GM19468 (cell line): ENCODE measurements at regions not wholly inside any gene's neighbourhood (a gene's known extent, or its start where the extent isn't known, plus 50 kb on each side); places are given as distances from the start of the nearest gene placed in this dataset.

Experiments used
- ATAC-seq: cut with Tn5 transposase; IDR thresholded peaks from one replicate; pipeline ENCODE4 v1.9.1; 2021; ENCODE audit warnings: mild to moderate bottlenecking, moderate library complexity, moderate number of reproducible peaks; ENCODE audit not compliant: unreplicated experiment; ENCODE audit errors: extremely low read depth

DNA sequence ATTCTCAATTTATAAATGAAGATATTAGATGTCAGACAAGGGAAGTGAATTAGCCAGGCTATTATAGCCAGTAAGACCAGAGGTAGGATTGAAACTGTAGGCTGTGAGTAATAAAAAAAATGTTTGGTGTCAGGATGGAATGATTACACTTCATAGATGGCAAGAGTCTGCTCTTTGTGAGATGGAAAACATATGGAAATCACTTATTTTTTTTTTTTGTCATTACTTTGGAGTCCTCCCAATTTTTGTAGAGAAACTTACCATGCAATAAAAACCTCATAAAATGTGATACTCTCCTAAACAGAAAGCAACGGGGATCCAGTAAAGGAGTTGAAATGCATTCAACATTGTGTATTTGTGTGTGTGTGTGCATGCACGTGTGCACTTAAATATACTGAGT is 532.7 kb upstream of the CDH8 start:
- ATAC-seq, result no peak

DNA sequence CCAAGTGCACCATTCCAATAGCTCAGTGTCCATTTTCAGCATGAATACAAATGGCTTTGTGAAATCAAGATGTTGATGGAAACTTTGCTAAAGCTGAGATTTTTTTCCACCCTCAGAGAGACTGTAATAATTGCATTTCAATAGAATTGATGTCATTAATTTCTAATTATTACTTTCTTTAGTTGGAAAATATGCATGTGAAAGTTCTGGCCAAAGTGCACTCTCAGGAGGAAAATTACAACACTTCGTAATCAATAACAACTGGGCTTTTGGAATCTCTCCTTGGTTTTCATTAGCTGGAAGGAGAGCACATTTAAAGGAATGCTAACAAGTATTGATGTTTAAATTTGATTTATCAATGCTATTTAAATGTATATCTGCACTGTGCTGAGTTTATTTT is 529.5 kb upstream of the CDH8 start:
- ATAC-seq, result no peak

DNA sequence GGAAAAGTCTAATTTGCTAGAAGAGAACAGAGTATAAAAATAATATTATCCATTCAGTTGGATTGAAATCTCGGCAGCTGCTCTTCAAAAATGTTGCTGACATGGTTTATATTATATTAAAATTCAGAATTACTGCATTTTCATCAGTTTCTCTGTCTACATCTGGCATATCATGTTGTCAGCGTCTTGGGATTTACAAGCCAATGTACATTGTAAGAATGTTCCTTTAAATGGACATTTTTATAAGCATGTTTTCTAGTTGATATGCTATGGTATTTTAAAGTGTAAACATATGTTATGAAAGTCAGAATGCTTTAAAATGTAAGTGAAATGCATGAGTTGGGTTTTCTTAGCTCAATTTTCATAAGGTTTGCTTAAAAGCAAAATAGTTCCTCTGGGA is 528.1 kb upstream of the CDH8 start:
- no peak for ATAC-seq

DNA sequence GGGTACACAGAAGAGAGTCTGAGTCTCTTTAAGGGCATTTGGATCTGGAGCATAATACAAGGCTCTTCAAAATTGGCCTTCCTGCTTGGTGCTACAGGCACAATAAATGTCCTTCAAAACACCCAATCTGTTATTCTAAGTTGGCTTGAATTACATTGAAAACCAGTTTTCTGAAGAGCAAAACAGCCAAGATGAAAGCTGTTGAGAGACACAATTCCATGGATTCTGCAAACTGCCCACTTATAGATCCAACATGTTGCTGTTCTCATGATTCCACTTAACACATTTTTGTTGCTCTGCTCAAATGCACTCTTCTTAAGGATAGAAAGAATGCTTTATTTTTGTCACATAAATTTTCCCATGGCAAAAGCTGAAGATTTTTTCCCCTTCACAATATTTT is 525.9 kb upstream of the CDH8 start:
- ATAC-seq, result no peak

DNA sequence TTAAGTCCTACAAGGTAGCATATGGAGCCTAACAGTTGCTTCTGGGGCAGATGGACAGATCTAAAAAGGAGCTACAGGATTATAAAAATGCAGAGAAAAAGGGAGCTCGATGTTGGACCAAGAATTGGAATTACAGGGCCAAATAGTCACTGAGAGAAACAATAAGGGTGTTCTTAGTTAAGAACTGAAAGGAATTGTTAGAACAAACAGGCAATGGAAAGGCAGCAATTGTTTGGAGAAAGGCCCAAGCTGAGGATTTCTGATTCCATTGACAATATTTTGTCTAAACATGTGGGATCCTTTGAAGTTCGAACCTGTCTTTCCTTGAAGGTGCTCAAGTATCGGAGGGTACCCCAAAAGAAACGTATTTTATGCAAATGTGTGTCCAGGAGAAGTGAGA is 513.6 kb upstream of the CDH8 start:
- ATAC-seq, result no peak

DNA sequence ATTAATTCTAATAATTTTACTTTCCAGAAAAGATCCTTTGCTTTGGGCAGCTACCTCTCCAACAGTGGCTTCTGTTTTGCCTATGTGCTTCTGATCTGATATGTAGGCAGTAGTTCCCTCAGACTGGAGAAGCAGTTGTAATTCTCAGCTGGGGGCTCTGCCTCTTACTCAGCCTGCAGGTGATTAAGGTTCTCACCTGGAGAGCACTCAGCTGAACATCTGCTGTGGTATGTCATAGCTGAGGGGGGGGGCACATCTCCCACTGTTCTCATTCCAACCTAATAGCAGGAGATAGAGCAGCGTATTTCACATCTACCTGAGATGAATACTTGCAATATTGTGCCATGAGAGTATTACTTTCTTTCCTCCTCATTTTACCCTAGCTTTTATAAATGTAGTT is 511.9 kb upstream of the CDH8 start:
- no peak for ATAC-seq

DNA sequence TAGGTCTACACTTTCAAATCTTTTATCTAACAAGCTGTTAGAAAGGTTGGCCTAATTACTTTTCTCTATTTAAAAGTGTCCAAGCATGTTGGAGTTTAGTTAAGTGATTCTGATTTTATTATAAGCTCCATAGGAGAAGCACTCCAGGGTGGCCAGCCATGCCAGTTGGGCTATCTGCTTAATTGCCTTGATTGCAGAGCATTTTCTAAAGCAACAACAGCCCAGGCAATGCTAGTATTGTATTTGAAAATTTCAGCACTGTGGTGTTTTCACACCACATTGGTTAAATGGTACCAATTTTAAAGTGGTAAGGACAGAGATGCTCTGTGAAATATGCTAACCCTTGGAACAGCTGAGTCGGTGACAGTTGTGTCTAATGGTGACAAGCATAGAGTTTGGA is 510.5 kb upstream of the CDH8 start:
- ATAC-seq, result no peak

DNA sequence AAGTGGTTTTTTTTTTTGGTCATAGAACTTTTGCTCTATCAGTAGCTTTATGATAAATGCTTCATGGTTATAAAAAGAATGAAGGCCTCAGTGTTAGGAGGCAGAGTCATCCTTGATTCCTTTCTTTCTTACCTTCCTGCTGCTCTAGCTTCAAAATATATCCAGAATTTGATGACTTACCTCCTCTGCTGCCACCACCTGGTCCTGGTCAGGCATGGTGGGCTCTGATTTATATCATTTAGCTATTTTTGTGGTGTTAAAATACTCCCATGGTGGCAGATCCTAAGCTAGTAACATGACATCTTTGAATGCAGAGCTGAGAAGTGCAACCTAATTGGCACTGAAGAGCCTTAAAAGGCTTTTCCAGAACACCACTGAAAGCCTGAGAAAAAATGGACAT is 508.8 kb upstream of the CDH8 start:
- no peak for ATAC-seq

DNA sequence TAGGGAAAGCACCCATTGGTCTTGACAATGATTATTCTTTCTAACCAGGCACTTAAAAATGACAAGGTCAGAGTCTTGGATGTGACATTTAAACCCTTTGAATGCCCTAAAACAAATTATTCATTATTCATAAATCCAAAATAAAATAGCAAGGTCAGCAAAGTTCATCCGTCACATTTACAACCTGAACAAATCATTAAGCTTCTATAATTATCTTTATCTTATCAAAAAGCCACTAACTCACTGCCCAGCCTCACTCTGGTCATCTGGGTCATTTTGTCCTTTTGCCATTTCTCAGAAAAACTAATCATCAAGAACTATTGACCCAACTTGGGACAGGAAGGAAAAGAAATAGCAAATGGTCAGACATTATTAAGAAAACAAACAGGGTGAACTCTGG is 507.3 kb upstream of the CDH8 start:
- ATAC-seq, result no peak

DNA sequence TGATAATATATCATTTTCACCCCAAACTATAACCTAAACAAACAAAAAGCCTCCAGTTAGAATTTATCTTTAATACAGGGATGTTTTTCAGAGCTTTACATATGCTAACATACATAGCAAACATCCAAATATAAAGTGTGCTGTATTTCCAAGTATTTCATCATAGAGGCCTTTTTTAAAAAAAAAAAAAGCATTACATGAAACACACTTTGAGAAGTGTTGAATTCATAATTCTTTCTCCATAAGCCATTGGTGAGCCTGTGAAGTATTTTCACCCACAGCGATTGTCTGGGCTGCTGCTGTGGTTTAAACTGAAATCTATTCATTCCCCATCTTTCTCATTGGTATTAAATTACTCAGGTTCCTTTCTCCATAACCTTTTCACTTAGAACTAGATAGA is 503.4 kb upstream of the CDH8 start:
- no peak for ATAC-seq

DNA sequence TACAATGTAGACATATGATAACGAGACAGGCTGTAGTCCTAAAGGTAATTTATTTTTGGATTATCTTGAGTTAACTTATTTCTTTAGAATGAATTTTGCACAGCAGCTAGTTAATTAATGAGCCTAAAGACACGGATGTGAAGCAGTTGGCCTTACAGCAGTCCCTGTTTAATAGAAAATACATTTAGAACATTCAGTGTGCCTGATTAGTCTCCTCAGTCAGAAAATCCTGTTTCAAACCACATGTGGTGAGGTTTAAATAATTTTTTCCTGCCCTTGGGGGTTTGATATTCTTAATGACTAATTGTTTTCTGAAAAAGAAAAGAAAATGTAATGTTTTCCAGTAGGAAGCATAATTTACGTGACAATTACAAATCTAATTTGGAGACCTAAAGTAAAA is 494.2 kb upstream of the CDH8 start:
- ATAC-seq, result no peak

DNA sequence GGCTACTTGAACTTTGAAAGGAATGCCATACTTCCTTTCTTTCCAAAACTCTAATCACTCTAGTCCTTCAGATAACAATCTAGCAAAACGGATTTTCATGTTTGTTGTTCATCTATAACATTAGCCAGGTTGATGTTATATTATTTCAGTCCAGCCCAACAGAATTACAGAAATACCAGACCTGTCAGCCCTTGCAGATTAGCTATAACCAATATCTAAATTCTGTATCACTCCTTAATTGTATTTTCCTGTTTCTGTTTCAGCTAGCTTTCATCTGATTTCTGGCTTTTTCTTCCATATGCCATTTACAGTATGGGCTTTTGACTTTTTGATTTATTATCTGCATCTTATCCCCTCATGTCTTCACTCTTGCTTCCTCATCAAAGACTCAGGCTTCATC is 479.8 kb upstream of the CDH8 start:
- ATAC-seq, result no peak

DNA sequence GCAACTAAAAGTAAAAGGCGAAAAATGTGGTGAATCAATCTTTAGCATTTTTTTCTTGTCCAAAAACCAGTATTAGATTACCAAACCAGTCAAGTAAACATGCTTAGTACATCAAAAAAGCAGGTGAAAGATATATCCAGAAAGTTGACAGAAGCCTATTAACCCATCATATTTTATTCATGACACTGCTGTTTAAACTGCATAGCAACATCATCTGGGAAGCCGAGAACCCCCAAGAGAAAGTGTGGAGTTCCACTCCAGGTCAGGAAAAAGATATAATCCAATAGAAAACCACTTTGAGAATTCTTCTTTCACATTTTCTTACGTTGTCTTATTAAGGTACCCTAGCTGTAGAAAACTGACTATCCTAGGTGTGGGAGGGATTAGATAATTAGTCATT is 466.8 kb upstream of the CDH8 start:
- no peak for ATAC-seq

DNA sequence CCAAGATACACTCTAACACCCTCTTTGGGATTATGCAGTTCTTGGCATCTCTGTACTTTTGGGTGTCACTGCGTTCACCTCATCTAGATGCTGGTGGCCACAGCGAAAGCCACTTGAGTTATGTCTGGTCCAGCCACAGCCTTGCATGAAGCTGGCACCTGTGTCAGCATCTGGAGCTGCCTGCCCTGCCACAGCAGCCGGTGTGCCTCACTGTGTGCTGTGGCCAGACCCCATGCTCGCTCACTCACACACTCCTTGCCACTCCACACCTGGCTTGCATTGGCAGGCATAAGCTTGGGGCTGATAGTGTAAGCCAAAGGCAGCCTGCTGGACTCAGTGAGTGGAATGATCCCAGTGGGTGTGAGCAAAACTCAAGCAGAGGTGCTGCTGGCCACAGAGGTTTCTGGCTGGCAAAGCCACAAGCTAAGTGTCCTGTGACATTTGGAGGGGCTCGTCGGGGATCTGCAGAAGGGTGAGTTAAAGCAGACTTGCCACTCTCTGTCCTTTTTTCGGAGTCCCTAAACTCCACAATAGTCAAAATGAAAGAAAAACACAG is 442.7 kb upstream of the CDH8 start:
- ATAC-seq, result no peak

DNA sequence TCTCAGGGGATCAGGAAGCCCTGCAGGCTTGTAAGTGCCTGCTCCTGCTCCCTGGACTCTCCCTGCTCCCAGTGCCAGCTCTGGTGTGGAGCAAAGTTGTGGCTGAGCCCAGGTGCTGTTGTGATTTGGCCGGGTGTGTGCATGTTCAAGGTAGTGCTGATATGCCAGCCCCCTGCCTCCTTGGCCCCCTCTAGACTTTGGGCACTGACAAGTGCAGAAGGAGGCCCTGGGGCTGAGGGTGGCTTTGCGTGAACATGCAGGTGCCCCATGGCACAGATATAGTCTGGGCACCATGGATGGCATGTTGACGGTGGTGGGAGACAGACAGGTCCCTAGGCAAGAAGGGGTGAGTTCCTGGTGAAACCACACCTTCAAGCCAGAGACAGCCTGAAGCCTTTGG is 441.6 kb upstream of the CDH8 start:
- no peak for ATAC-seq

DNA sequence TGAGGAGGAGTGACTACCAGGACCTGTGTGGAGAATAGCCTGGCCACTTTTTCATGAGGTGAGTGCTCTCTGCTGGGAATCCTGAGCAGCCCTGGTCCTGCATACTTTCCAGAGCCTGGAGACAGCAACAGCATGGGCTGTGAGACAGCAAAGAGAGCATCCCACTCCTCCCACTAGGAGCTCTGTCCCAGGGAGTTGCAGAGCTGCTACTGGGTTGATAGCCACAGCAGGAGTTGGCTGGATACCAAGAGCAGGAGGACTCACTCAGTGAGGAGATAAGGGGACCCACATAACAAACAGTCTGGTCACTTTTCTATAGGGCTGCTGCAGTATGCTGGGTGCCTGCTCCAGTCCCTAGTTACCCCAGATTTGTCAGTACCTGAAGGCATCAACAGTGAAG is 439.3 kb upstream of the CDH8 start:
- no peak for ATAC-seq

DNA sequence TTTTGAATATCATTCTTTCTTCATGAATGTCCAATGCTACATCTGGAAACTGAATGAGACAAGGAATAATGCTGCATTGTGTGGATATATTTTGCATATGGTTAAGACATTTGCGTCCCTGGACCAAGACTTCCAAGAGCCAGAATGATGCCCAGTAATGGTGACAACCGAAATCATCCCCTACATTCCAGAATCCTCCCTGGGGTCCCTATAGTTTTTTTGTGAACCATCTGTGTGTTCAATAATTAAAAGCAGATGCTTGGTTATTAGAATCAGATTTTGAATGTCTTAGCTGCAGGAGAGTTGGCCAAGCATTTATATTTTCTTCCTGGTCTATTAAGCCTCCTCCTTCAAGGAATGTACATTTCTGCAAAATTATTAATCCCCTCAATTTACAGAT is 426.7 kb upstream of the CDH8 start:
- no peak for ATAC-seq

DNA sequence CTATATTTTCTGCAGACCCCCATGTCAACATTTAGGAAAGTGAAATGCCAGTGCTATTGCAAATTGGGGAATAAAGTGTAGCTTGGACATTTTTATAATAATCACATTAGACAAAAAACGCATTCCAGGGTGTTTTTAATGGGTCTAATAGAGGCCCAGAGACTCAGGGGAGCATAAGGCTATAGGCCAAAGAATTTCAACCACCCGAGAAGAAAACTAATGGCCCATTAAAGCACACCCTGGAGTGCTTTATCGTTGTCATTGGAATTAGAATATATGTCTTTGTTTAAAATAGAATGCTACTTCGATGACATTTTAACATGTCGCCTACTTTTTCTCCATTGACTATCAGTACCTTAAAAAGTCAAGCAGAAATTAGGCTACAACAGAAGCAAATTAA is 414.1 kb upstream of the CDH8 start:
- no peak for ATAC-seq

DNA sequence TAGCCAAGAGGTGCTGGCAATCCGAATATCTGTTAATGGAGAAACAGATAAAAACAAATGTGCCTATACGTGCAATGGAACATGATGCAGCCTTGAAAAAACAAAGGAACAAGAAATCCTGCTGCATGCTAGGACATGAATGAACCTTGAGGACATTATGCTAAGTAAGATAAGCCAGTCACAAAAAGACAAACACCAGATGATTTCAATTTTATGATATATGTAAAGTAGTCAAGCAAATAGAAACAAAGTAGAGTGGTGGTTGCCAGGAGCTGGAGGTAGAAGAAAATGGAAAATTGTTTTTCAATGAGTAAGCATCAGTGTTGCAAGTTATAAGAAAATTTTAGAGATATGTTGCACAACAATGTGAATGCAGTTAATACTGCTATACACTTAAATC is 409.7 kb upstream of the CDH8 start:
- ATAC-seq, result no peak

DNA sequence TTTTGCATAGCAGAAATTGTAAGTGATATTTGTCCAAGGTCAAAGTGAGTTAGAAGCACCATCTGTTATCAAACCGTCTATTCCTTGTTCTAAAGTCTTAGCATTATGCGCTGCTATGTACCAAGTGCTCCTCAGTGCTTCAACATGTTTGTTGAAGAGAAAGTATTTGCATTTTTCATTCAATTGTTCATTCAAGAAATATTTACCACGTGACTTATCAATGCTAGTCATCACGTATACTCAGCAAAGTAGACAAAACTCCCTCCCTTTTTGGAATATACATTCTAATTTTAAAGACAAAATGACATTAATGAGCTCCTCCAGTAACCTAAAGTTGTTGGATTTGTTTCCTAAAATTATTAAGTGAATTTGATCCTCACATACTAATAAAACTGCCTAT is 388.0 kb upstream of the CDH8 start:
- ATAC-seq, result no peak

DNA sequence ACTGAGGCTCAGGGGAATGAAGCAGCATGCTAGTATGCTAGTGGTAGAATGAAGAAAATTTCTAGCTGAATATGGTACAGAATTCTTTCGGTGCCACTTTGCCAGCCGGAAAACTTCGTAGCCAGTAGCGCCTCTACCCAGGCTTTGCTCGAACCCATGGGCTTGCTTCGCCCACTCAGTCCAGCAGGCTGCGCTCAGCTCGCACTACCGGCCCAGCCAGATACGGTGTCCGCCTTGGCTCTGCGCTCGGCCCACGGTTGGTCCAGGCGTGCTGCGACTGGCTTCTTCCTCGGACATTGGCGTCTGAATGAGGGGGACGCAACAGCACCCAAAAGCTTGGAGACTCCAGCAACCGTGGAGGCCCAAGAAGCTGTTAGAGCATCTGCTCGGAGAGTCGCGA is 372.5 kb upstream of the CDH8 start:
- ATAC-seq, result no peak

DNA sequence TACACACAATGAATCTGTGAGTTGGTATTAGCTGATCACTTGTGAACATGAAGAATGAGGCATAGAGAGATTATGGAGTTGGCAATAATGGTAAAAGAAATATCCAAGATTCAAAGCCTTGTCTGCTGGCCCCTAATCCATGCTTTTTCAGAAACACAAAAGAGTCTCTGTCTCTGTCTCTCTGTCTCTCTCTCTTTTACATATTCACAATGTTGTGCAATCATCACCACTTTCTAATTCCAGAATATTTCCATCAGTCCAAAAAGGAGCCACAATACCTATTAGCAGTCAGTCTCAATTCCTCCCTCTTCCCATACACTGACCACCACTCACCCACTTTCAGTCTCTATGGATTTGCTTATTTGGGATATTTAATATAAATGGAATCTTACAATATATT is 370.1 kb upstream of the CDH8 start:
- no peak for ATAC-seq
